Stimulated activated CD4-positive, alpha-beta T cell treated with anti-CD3 and anti-CD28 coated beads, Interleukin-1b, Interleukin-23, amount 100 ng/mL, for 4 hours (primary cell): ENCODE measurements at regions not wholly inside any gene's neighbourhood (a gene's known extent, or its start where the extent isn't known, plus 50 kb on each side); places are given as distances from the start of the nearest gene placed in this dataset.
"Not testable (repeated sequence)": the region's sequence is repeated elsewhere in the genome, so short reads cannot be mapped to it uniquely, and the experiment has no call there.

Experiments
- DNase-seq, 2 donors: peaks; one replicate each; pipeline ENCODE4 v3.0.0-alpha.2; 2020; ENCODE audit warnings: low read depth in 2 of 2

- no peak for DNase-seq
Observed at GRCh38 chr1:83512373-83513193, 486.3 kb downstream of the TTLL7 start.

- no peak for DNase-seq
Observed at GRCh38 chr1:83511146-83511726, 487.7 kb downstream of the TTLL7 start.

- no peak for DNase-seq
Observed at GRCh38 chr1:83509301-83509781, 489.6 kb downstream of the TTLL7 start.

GRCh38 chr1:83508485-83509151 lies 490.3 kb downstream of the TTLL7 start:
- peak in 1 of 2 donors; percentile 31 for DNase-seq

GRCh38 chr1:83505148-83505547 lies 493.8 kb downstream of the TTLL7 start:
- DNase-seq = no peak

- no peak for DNase-seq
Observed at GRCh38 chr1:83503153-83503552, 495.8 kb downstream of the TTLL7 start.

GRCh38 chr1:83500987-83501591 lies 497.8 kb downstream of the TTLL7 start:
- no peak for DNase-seq

- DNase-seq = no peak
Observed at GRCh38 chr1:83500531-83500930, 498.4 kb downstream of the TTLL7 start.

GRCh38 chr1:83499998-83500397 lies 498.9 kb downstream of the TTLL7 start:
- DNase-seq = no peak

- no peak for DNase-seq
Observed at GRCh38 chr1:83497563-83497962, 501.4 kb downstream of the TTLL7 start.

- DNase-seq = no peak
Observed at GRCh38 chr1:83495560-83495959, 503.4 kb downstream of the TTLL7 start.

GRCh38 chr1:83493633-83494032 lies 505.3 kb downstream of the TTLL7 start:
- DNase-seq = no peak

- no peak for DNase-seq
Observed at GRCh38 chr1:83491930-83492329, 507.0 kb downstream of the TTLL7 start.

- DNase-seq = no peak
Observed at GRCh38 chr1:83490988-83491387, 507.9 kb downstream of the TTLL7 start.

- not testable (repeated sequence) for DNase-seq
Observed at GRCh38 chr1:83488105-83488504, 510.8 kb downstream of the TTLL7 start.

GRCh38 chr1:83487460-83487859 lies 511.5 kb downstream of the TTLL7 start:
- DNase-seq = not testable (repeated sequence)

- not testable (repeated sequence) for DNase-seq
Observed at GRCh38 chr1:83485314-83486019, 513.5 kb downstream of the TTLL7 start.

- DNase-seq = not testable (repeated sequence)
Observed at GRCh38 chr1:83481284-83481683, 517.6 kb downstream of the TTLL7 start.

GRCh38 chr1:83479591-83480239 lies 519.2 kb downstream of the TTLL7 start:
- DNase-seq = not testable (repeated sequence)

- not testable (repeated sequence) for DNase-seq
Observed at GRCh38 chr1:83478127-83478526, 520.8 kb downstream of the TTLL7 start.

GRCh38 chr1:83476518-83476917 lies 522.4 kb downstream of the TTLL7 start:
- not testable (repeated sequence) for DNase-seq
